Peyer's patch (tissue), 4 donors: ENCODE measurements at regions not wholly inside any gene's neighbourhood (a gene's known extent, or its start where the extent isn't known, plus 50 kb on each side); places are given as distances from the start of the nearest gene placed in this dataset.

ENCODE experiments used
- POLR2A ChIP-seq, 2 donors: fragments of 450-650 bp; IDR thresholded peaks; one replicate each; pipeline ENCODE4 v1.5.1; 2017; ENCODE audit warnings: antibody characterized with exemption in 2 of 2, mild to moderate bottlenecking in 2 of 2, moderate library complexity in 2 of 2
- TF ChIP-seq, protein P1 (sequence below), 6 experiments: fragments of 450-650 bp in 4 of 6; fragments of 200-600 bp in 2 of 6; sonication (generic) in 1 of 6; IDR thresholded peaks; one replicate each; pipeline ENCODE4 v1.5.1; 2017 to 2019; ENCODE audit warnings: antibody characterized with exemption in 6 of 6, mild to moderate bottlenecking in 3 of 6, moderate library complexity in 1 of 6

DNA sequence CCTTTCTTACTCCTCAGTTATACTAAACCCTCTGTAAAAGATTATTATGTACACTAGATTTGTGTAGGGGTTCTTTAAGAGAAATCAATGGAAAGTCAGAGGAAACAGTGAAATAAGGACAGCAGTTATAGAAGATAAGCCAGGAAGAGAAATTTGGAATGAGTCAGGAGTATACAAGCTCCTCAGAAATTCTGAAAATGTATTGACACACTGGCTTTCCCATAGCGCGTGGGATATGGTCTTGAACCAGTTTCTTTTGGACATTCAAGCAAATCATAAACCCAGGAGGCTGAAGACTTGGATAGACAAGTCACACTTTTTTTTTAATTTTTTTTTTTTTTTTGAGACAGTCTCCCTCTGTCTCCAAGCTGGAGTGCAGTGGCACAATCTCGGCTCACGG, 316.1 kb upstream of the MMADHC start:
- TF ChIP-seq, protein P1, sequence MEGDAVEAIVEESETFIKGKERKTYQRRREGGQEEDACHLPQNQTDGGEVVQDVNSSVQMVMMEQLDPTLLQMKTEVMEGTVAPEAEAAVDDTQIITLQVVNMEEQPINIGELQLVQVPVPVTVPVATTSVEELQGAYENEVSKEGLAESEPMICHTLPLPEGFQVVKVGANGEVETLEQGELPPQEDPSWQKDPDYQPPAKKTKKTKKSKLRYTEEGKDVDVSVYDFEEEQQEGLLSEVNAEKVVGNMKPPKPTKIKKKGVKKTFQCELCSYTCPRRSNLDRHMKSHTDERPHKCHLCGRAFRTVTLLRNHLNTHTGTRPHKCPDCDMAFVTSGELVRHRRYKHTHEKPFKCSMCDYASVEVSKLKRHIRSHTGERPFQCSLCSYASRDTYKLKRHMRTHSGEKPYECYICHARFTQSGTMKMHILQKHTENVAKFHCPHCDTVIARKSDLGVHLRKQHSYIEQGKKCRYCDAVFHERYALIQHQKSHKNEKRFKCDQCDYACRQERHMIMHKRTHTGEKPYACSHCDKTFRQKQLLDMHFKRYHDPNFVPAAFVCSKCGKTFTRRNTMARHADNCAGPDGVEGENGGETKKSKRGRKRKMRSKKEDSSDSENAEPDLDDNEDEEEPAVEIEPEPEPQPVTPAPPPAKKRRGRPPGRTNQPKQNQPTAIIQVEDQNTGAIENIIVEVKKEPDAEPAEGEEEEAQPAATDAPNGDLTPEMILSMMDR (IDR thresholded peaks at IDR 0.05): no peak
- TF ChIP-seq POLR2A (IDR thresholded peaks at IDR 0.05): no peak
